OCI-LY1 (cell line): ENCODE measurements at regions not wholly inside any gene's neighbourhood (a gene's known extent, or its start where the extent isn't known, plus 50 kb on each side); places are given as distances from the start of the nearest gene placed in this dataset.

Experiments used
- H2AFZ ChIP-seq: fragments of 200-600 bp; sonication (generic), shearing (Covaris generic); 2 replicates; pipeline ENCODE4 v1.6.0; 2014; ENCODE audit warnings: antibody characterized with exemption, mild to moderate bottlenecking, low read length
- H3F3A ChIP-seq: fragments of 200-600 bp; sonication (generic), shearing (Covaris generic); 2 replicates; pipeline ENCODE4 v1.6.0; 2014; ENCODE audit warnings: mild to moderate bottlenecking, antibody characterized with exemption, low read length, moderate library complexity; ENCODE audit not compliant: insufficient read depth
- H3K27ac ChIP-seq: fragments of 200-600 bp; sonication (generic); 2 replicates; pipeline ENCODE4 v1.5.1; 2014; ENCODE audit warnings: low read length, mixed run types, mild to moderate bottlenecking, low read depth; ENCODE audit not compliant: poor library complexity, severe bottlenecking
- H3K27me3 ChIP-seq: fragments of 200-600 bp; sonication (generic); 2 replicates; pipeline ENCODE4 v1.6.0; 2014; ENCODE audit warnings: antibody characterized with exemption, mild to moderate bottlenecking, low read length, moderate library complexity; ENCODE audit not compliant: insufficient read depth
- H3K36me3 ChIP-seq: fragments of 200-600 bp; sonication (generic); 2 replicates; pipeline ENCODE4 v1.6.1; 2014; ENCODE audit warnings: mild to moderate bottlenecking, antibody characterized with exemption, low read length, moderate library complexity, mixed read lengths; ENCODE audit not compliant: insufficient read depth
- H3K4me1 ChIP-seq: fragments of 200-600 bp; sonication (generic); 2 replicates; pipeline ENCODE4 v1.5.1; 2014; ENCODE audit warnings: mild to moderate bottlenecking, low read length, moderate library complexity; ENCODE audit not compliant: insufficient read depth, severe bottlenecking
- H3K4me2 ChIP-seq: fragments of 200-600 bp; sonication (generic), shearing (Covaris generic); 2 replicates; pipeline ENCODE4 v1.6.1; 2014; ENCODE audit warnings: low read length
- H3K4me3 ChIP-seq: fragments of 200-600 bp; sonication (generic); 2 replicates; pipeline ENCODE4 v1.5.1; 2014; ENCODE audit warnings: low read length, low read depth, mild to moderate bottlenecking, mixed read lengths; ENCODE audit not compliant: poor library complexity, severe bottlenecking
- H3K79me2 ChIP-seq: fragments of 200-600 bp; shearing (Covaris generic); 2 replicates; pipeline ENCODE4 v1.6.1; 2016; ENCODE audit warnings: mixed run types, low read length, mixed read lengths; ENCODE audit not compliant: insufficient read depth
- H3K9ac ChIP-seq: fragments of 200-600 bp; sonication (generic), shearing (Covaris generic); 2 replicates; pipeline ENCODE4 v1.6.1; 2014; ENCODE audit warnings: mild to moderate bottlenecking, low read length, mixed read lengths
- H3K9me2 ChIP-seq: fragments of 200-600 bp; sonication (generic), shearing (Covaris generic); 2 replicates; pipeline ENCODE4 v1.6.1; 2014; ENCODE audit warnings: low read depth, mild to moderate bottlenecking, low read length, mixed read lengths
- H3K9me3 ChIP-seq: fragments of 200-600 bp; shearing (Covaris generic); 2 replicates; pipeline ENCODE4 v1.6.1; 2014; ENCODE audit warnings: low read length, mixed read lengths
- H4K20me1 ChIP-seq: fragments of 200-600 bp; sonication (generic), shearing (Covaris generic); 2 replicates; pipeline ENCODE4 v1.6.0; 2016; ENCODE audit warnings: mild to moderate bottlenecking, low read length; ENCODE audit not compliant: insufficient read depth
- CTCF ChIP-seq: fragments of 200-600 bp; sonication (generic), shearing (Covaris generic); IDR thresholded peaks from 2 replicates; pipeline ENCODE4 v1.5.1; 2017; ENCODE audit warnings: mild to moderate bottlenecking, antibody characterized with exemption, low read length, moderate library complexity, mixed read lengths
- EZH2 ChIP-seq: fragments of 200-600 bp; sonication (generic), shearing (Covaris generic); IDR thresholded peaks from 2 replicates; pipeline ENCODE4 v1.8.0; 2017; ENCODE audit warnings: borderline replicate concordance, mixed run types, mild to moderate bottlenecking, antibody characterized with exemption, low read length, moderate library complexity, mixed read lengths

GRCh38 chrY:9008648-9009047 is 328.6 kb upstream of the TSPY4 start:
- Histone ChIP-seq H3K9me2 (no peaks in the 10 kb centered on the region), H3K4me2 (no peak overlapping the region), H3K9ac (no peak overlapping the region), H4K20me1 (no peaks in the 10 kb centered on the region), H3K9me3 (no peaks in the 10 kb centered on the region), H3K36me3 (no peaks in the 10 kb centered on the region), H3K79me2 (no peaks in the 10 kb centered on the region), H3K4me3 (no peak overlapping the region), H2AFZ (no peak overlapping the region), H3K4me1 (no peaks in the 10 kb centered on the region), H3F3A (no peaks in the 10 kb centered on the region), H3K27me3 (no peaks in the 10 kb centered on the region), H3K27ac (no peak overlapping the region)
- TF ChIP-seq EZH2 (no peak), CTCF (no peak)

DNA sequence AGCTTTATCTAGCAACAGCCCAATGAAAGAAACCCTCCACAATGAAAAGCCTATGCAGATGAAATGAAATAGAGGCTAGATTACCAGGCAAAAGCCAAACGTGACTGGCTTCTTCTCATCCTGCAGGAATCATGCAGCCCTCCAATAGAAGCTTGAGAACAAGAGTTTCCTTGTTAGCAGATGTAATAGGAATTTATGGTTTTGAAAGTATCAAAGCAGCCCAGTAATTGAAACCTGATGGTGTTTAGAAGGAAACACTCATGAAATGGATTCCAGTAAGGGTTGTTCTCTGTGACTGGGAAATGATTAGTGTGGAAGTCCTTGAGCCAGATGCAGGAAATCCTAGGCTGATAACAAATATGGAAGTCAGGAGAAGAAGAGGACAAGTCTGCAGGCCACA is 320.3 kb upstream of the TSPY4 start:
- H3K27me3 ChIP-seq: no peaks in the 10 kb centered on the region
- TF ChIP-seq EZH2 (no peak), CTCF (no peak)
- no peaks in the 10 kb centered on the region for H4K20me1 ChIP-seq
- no peak overlapping the region for H3K27ac ChIP-seq
- no peak overlapping the region for H3K4me3 ChIP-seq
- no peaks in the 10 kb centered on the region for H3K79me2 ChIP-seq
- no peak overlapping the region for H3K4me2 ChIP-seq
- no peak overlapping the region for H2AFZ ChIP-seq
- no peaks in the 10 kb centered on the region for H3K9me2 ChIP-seq
- H3K9ac ChIP-seq: no peak overlapping the region
- H3K9me3 ChIP-seq: no peaks in the 10 kb centered on the region
- H3K36me3 ChIP-seq: no peaks in the 10 kb centered on the region
- peaks cover 4% of the 10 kb centered on the region for H3K4me1 ChIP-seq
- no peaks in the 10 kb centered on the region for H3F3A ChIP-seq

DNA sequence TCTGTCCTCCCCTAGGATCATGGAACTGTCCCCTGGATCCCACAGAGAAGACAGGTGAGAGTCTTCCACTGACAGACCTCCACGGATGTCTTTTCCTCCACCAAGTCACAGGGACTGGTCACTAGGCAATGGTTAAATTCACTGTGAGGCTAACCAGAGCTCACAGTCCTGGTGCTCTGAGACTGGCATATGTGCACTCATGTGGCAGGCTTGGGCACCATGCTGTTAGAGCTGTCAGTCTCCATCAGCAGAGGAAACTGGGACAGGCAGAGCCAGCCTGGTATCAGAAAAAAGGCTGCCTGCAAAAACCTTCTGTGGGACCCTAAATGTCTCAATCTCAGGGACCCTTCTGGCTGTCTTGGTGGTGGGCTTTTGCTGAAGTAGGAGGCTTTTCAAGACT is 318.9 kb upstream of the TSPY4 start:
- Histone ChIP-seq H3K9me3 (no peaks in the 10 kb centered on the region), H3K27me3 (no peaks in the 10 kb centered on the region), H2AFZ (no peak overlapping the region), H4K20me1 (no peaks in the 10 kb centered on the region), H3K9me2 (no peaks in the 10 kb centered on the region), H3K9ac (no peak overlapping the region), H3K79me2 (no peaks in the 10 kb centered on the region), H3F3A (no peaks in the 10 kb centered on the region), H3K36me3 (no peaks in the 10 kb centered on the region), H3K4me3 (no peak overlapping the region), H3K4me2 (no peak overlapping the region), H3K4me1 (peaks cover 4% of the 10 kb centered on the region), H3K27ac (no peak overlapping the region)
- TF ChIP-seq CTCF: no peak
- no peak for TF ChIP-seq EZH2
